PFSK-1 (cell line): ENCODE measurements at regions not wholly inside any gene's neighbourhood (a gene's known extent, or its start where the extent isn't known, plus 50 kb on each side); places are given as distances from the start of the nearest gene placed in this dataset.

Experiments used
- FOXP2 ChIP-seq: optimal IDR thresholded peaks from 2 replicates; pipeline ENCODE3; 2011; ENCODE audit warnings: borderline replicate concordance, control low read depth, inconsistent platforms; ENCODE audit not compliant: insufficient read depth; ENCODE audit errors: extremely low read length, extremely low read depth
- POLR2AphosphoS5 ChIP-seq: IDR thresholded peaks from 2 replicates; pipeline ENCODE4 v1.6.1; 2012; ENCODE audit warnings: low read depth, mild to moderate bottlenecking, control low read depth, low read length, moderate library complexity
- SIN3A ChIP-seq: IDR thresholded peaks from 2 replicates; pipeline ENCODE4 v1.6.1; 2012; ENCODE audit warnings: mild to moderate bottlenecking, low read length, moderate library complexity, borderline replicate concordance; ENCODE audit not compliant: insufficient read depth
- TAF1 ChIP-seq: IDR thresholded peaks from 2 replicates; pipeline ENCODE4 v1.6.1; 2012; ENCODE audit warnings: low read length, control low read depth, borderline replicate concordance; ENCODE audit not compliant: insufficient read depth
- TF ChIP-seq, protein P1 (sequence below), 2 experiments: IDR thresholded peaks; 2 replicates each; pipeline versions ENCODE4 v1.6.1 to v1.8.0; 2011 to 2012; ENCODE audit warnings: low read depth in 2 of 2, low read length in 2 of 2, control low read depth in 1 of 2, inconsistent platforms in 1 of 2, mild to moderate bottlenecking in 1 of 2, moderate library complexity in 1 of 2; ENCODE audit not compliant: insufficient read depth in 1 of 2

DNA sequence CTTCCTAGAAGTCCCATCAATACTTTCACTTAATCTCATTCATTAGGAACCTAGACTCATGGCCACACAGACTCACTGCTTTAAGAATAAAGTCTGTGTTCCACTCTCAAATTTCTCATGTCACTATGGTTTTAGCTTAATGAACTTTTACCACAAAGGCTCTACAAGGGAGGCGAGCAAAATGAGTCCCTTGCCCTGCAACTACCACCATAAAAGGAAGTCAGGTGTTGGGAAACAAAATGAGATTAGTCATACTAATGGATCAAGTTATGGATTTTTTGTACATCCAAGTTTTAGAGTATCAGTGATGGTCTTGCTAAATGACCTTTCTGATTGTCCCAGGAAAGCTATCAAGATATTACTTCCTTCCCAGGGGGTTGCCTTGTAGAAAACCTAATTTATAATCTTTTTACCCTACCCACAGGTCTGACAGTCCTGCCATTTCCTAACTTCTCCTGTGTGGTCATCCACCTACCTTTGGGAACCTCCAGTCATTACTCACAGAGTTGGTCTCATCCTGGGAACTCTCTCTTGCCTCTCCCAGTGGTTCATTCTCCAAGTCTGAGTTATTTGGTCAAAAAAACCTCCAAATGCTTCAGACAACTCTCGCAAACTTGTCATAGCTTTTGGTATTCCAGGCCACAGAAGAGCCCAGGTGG, 51.8 kb upstream of the SLC16A1 start:
- TF ChIP-seq SIN3A: no peak
- TF ChIP-seq, protein P1, sequence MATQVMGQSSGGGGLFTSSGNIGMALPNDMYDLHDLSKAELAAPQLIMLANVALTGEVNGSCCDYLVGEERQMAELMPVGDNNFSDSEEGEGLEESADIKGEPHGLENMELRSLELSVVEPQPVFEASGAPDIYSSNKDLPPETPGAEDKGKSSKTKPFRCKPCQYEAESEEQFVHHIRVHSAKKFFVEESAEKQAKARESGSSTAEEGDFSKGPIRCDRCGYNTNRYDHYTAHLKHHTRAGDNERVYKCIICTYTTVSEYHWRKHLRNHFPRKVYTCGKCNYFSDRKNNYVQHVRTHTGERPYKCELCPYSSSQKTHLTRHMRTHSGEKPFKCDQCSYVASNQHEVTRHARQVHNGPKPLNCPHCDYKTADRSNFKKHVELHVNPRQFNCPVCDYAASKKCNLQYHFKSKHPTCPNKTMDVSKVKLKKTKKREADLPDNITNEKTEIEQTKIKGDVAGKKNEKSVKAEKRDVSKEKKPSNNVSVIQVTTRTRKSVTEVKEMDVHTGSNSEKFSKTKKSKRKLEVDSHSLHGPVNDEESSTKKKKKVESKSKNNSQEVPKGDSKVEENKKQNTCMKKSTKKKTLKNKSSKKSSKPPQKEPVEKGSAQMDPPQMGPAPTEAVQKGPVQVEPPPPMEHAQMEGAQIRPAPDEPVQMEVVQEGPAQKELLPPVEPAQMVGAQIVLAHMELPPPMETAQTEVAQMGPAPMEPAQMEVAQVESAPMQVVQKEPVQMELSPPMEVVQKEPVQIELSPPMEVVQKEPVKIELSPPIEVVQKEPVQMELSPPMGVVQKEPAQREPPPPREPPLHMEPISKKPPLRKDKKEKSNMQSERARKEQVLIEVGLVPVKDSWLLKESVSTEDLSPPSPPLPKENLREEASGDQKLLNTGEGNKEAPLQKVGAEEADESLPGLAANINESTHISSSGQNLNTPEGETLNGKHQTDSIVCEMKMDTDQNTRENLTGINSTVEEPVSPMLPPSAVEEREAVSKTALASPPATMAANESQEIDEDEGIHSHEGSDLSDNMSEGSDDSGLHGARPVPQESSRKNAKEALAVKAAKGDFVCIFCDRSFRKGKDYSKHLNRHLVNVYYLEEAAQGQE (IDR thresholded peaks at IDR 0.05; ENCODE audit: insufficient read depth in 1 of 2, low read depth in 2 of 2, low read length in 2 of 2): no peak
- no peak for TF ChIP-seq TAF1
- no peak for TF ChIP-seq FOXP2
- TF ChIP-seq POLR2AphosphoS5: no peak

DNA sequence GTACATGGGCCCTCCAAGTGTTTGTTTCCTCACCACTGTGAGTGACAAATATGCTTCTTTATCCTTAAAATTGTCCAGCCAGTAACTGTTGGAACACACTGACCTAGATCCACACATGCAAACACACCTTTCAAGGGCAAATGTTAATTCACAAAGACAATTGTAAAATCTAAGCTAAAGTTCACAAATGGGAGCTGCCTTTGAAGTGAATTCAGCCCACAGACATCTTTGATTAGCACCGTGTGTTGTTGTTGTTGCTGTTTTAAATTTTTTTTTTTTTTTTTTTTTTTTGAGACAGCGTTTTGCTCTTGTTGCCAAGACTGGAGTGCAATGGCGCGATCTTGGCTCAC, 52.3 kb upstream of the SLC16A1 start:
- TF ChIP-seq FOXP2 (no peak), SIN3A (no peak), TAF1 (no peak), POLR2AphosphoS5 (no peak)
- TF ChIP-seq, protein P1 (IDR thresholded peaks at IDR 0.05; ENCODE audit: insufficient read depth in 1 of 2, low read depth in 2 of 2, low read length in 2 of 2): no peak

DNA sequence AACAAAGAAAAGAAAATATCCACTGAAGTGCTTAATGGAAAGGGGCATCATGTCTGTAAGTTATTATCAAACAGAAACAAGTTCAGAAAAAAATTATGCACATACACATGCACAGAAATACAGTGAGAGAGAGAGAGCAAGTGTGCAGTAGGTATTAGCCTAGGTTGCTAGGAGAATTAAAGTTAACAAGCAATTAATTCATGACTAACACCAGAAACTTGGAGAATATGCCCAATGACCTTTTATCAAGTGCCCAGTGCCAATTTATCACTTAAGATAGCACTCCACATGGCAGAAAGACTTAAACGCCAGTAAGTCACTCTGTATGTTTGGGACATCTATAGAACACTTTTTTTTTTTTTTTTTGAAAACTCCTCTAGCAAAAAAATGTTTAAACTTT, 56.2 kb upstream of the SLC16A1 start:
- TF ChIP-seq SIN3A: no peak

DNA sequence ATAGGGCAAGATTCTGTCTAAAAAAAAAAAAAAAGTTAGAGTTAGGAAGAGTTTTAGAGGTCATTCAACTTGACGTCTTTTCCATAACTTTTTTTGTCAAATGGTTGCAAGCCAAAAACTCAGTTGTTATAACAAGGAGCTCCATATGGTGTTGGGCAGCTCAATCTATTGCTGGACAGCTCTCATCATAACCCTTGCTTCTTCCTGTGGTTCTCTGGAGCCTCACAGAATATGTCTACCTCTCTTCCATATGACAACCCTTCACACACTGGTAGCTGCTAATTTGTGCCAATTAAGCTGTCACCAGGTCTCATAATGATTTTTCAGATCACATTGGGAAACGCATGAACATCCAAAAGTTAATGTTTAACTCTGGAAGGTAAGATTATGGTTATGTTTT, 57.8 kb upstream of the SLC16A1 start:
- TF ChIP-seq, protein P1 (IDR thresholded peaks at IDR 0.05; ENCODE audit: insufficient read depth in 1 of 2, low read depth in 2 of 2, low read length in 2 of 2): peak; percentile 35 to 83; a peak in 3 of 4 replicates
- TF ChIP-seq TAF1: no peak

DNA sequence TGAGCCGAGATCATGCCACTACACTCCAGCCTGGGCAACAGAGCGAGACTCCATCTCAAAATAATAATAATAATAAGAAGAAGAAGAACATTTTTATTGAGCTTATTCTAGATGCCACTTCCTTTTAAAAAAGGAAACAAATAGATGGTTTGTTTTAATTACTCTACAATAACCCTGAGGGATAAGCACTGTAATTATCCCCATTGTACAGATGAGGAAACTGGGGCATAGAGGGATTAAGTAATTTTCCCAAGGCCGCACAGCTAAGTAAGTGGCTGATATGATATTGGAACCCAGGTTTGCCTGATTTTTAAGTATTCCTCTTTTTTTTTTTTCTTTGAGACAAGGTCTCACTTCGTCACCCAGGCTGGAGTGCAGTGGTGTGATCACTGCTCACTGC, 58.5 kb upstream of the LRIG2 start:
- TF ChIP-seq TAF1: no peak

DNA sequence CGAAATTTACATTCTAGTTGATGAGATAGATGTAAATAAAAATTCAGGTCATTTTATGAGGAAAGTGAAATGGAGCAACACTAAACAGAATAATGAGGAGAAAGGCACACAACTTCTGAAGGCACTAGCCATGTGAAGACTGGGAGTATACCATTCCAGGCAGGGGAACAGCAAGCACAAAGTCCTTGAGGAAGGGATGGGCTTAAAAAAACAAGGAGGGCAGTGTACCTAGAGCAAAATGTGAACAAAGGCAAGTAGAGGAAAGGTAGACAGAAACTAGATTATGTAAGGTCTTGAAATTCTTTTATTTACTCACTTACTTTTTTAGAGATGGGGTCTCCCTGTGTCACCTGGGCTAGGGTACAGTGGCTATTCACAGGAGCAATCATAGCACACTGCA, 54.1 kb upstream of the LRIG2 start:
- TF ChIP-seq TAF1 (no peak), POLR2AphosphoS5 (no peak), FOXP2 (no peak), SIN3A (no peak)
- TF ChIP-seq, protein P1 (IDR thresholded peaks at IDR 0.05; ENCODE audit: insufficient read depth in 1 of 2, low read depth in 2 of 2, low read length in 2 of 2): no peak
